ENCODE measurements at regions not wholly inside any gene's neighbourhood (a gene's known extent, or its start where the extent isn't known, plus 50 kb on each side); places are given as distances from the start of the nearest gene placed in this dataset.

DNA sequence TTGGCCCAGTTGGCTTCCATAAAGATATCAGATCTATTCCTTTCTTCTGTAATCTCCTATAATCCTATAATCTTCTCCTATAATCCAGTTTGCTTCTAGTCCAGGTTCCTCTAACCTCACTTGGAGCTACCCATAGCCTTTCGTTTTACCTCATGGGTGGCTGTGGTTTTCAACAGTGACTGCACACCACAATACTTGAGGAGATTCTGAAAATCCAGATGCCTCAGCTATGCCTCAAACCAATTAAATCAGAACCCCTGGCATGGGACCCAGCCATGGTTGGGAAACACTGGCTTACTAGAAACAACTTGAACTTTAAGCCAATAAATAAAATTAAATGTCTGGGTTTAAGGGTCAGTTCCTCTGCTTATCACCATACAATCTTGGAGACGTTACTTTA, 86.1 kb upstream of the NTRK3 start:
- no peak overlapping the region for H3K27ac ChIP-seq
- TF ChIP-seq, protein P1, sequence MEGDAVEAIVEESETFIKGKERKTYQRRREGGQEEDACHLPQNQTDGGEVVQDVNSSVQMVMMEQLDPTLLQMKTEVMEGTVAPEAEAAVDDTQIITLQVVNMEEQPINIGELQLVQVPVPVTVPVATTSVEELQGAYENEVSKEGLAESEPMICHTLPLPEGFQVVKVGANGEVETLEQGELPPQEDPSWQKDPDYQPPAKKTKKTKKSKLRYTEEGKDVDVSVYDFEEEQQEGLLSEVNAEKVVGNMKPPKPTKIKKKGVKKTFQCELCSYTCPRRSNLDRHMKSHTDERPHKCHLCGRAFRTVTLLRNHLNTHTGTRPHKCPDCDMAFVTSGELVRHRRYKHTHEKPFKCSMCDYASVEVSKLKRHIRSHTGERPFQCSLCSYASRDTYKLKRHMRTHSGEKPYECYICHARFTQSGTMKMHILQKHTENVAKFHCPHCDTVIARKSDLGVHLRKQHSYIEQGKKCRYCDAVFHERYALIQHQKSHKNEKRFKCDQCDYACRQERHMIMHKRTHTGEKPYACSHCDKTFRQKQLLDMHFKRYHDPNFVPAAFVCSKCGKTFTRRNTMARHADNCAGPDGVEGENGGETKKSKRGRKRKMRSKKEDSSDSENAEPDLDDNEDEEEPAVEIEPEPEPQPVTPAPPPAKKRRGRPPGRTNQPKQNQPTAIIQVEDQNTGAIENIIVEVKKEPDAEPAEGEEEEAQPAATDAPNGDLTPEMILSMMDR (conservative IDR thresholded peaks at IDR 0.05) = no peak

DNA sequence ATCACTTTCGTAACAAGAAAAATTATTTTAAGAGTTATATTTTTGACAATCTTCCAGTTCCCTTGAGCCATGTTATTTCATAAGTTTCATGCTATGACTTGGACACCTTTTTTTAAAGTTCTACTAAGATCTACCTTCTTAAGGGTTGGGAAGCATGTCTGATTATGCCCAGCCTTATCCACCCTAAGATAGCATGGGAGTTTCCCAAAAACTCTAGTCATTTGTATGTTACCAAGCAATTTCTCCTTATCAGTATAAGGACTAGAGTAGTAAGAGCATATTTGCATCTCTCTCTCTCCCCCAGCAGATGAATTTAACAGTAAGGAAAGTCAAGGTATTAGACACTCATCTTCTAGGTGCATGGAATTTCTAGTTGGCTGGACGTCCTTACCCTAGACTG, 85.1 kb upstream of the NTRK3 start:
- TF ChIP-seq, protein P1 (conservative IDR thresholded peaks at IDR 0.05) = no peak
- no peak overlapping the region for H3K27ac ChIP-seq

DNA sequence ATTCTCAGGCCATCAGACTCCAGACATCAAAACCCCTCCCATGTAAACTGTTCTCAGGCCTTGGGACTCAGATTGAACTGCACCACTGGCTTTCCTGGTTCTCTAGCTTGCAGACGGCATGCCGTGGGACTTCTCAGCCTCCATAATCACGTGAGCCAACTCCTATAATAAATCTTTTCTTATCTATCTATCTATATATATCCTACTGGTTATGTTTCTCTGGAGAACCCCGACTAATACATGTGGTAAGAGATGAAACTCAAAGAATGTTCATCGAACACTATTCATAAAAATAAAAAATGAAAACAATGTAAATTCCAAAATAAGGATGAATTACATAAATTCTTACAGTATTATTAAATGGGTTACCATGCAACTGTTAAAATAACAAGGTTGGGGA, 84.5 kb upstream of the NTRK3 start:
- H3K27ac ChIP-seq = no peak overlapping the region
- TF ChIP-seq, protein P1 (conservative IDR thresholded peaks at IDR 0.05) = no peak

DNA sequence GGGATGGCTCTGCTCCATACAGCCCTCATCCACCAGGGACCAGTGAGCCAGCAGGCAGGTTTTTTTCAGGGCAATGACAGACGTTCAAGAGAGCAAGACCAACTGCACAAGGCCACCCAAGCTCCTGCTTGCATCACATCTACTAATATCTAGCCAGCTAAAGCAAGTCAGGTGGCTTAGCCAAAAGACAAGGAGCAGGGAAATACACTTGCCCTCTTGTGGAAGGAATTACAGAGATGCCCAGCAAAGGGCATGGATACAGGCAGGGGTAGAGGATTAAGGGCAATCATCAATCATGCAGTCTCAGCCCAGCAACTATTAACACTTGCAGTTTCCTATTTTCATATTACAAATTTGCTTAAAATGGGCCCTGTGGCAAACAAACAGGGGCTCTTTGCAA, 81.5 kb upstream of the NTRK3 start:
- H3K27ac ChIP-seq = no peak overlapping the region
- TF ChIP-seq, protein P1 (conservative IDR thresholded peaks at IDR 0.05) = 0 out of 2 replicates have a peak, but pooled peaks have one; percentile 26

DNA sequence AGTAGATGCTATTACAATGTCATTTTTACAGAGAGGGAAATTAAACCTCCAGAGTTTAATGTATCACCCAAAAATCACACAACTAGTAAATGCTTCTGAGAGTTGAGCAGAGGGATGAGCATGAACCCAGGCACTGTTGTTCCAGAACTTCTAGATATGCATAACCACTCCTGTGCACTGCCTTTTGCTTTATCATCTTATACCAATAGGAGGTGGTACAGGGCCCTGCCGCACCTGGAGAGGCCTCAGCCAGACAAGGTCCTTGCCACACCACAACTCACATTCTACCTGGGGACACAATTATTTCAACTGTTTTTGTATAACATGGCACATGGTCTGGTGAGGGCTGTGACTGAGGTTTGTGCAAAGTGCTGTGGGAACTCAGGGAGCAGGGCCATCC, 78.5 kb upstream of the NTRK3 start:
- TF ChIP-seq, protein P1 (conservative IDR thresholded peaks at IDR 0.05) = no peak
- no peak overlapping the region for H3K27ac ChIP-seq

DNA sequence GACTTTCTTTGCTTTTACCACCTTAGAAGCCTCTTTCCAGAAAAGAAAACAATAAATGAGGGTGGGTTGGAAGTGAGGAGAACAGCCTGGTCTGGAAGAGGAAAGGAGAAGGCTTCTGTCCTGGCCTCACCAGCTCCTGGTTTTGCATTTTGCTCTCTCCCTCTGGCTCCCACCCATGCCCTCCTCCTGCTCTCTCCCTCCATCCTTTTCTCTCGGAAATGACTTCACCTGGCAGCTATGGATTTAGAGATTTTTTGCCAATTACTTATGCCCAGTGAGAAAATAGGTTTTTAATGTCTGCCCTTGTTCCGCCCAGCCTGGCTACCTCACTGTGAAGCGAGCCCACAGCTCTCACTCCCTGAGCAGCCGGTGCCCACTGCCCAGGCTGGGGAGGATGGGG, 77.9 kb upstream of the NTRK3 start:
- TF ChIP-seq, protein P1 (conservative IDR thresholded peaks at IDR 0.05) = no peak
- H3K27ac ChIP-seq = no peak overlapping the region

DNA sequence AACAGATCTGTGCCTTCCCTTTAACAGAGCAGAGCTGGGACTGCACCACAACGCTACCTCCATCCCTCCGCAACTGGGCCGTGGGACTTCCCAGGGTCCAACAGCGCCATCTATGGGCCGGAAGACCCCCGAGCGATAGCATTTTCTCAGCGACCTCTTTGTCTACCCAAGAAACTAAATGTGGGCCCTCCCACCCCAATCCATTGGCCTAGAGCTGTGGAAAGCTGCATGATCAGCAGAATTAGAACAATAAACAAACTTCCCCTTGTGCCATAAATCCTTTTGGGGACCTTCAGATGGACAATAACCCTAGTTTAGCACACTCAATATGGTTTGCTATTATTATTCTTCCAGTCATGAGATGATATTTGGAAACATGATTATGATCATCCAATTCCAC, 74.8 kb upstream of the NTRK3 start:
- H3K27ac ChIP-seq = no peak overlapping the region
- TF ChIP-seq, protein P1 (conservative IDR thresholded peaks at IDR 0.05) = peak; percentile 89

DNA sequence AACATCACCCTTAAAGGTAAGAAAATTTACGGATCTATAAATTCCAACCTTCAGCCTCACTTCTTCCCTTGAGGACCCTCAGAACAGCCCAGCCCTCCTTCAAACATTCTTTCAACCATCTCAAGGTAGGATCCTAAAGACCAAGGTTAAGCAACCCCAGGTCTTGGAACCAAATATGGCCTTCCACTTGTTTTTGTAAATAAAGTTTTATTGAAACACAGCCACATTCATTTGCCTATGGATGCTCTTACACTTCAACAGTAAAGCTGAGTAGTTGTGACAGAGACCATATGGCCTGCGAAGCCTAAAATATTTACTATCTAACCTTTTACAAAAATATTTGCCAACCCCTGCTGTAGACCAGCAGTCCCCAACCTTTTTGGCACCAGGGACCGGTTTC, 70.4 kb upstream of the NTRK3 start:
- H3K27ac ChIP-seq = no peak overlapping the region
- TF ChIP-seq, protein P1 (conservative IDR thresholded peaks at IDR 0.05) = no peak
